ENCODE measurements at regions not wholly inside any gene's neighbourhood (a gene's known extent, or its start where the extent isn't known, plus 50 kb on each side); places are given as distances from the start of the nearest gene placed in this dataset.

GRCh38 chr1:173285048-173285447 is 77.9 kb upstream of the TNFSF4 start:
- POLR2A ChIA-PET: no interaction called here
- intact Hi-C loops (cut with micrococcal nuclease; ENCODE audit: unreplicated experiment): no loop called here
- TF ChIP-seq CTCF (IDR thresholded peaks at IDR 0.05; ENCODE audit: insufficient read depth in 1 of 2, low read depth in 1 of 2, low read length in 1 of 2, severe bottlenecking in 1 of 2, unreplicated experiment in 1 of 2): no peak

DNA sequence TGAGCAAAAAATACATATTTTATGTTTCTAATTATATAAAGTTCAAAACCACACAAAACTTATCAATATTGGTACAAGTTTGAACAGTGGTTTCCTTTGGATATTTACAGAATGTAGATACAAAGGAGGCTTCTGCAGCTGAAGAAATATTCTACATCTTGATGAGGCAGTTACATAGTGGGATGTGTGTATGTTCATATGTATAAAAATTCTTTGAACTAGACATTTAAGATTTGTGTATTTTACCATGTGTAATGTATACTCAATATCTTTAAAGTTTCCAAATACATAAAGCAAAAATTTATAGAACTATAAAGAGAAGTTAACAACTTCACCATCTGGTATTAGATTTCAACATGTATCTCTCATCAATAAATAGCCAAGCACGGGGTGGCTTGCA is 80.7 kb upstream of the TNFSF4 start:
- H3K27me3 ChIP-seq (replicated peaks; ENCODE audit: control insufficient read depth, insufficient read depth, low read length): no peaks in the 10 kb centered on the region
- H3K36me3 ChIP-seq (ENCODE audit: control insufficient read depth, insufficient read depth, low read length): no peaks in the 10 kb centered on the region
- no TSS peak for BruUV-seq (replicated peaks)
- no peaks in the 10 kb centered on the region for H3K4me1 Mint-ChIP-seq (ENCODE audit: low read depth, unreplicated experiment)
- H3K4me3 ChIP-seq (ENCODE audit: low read depth, low read length): no peak overlapping the region
- no peaks in the 10 kb centered on the region for H3K9me3 ChIP-seq
- POLR2A ChIA-PET: no interaction called here
- H3K4me1 ChIP-seq: no peaks in the 10 kb centered on the region
- intact Hi-C loops (cut with micrococcal nuclease; ENCODE audit: unreplicated experiment): no loop called here
- no peaks in the 10 kb centered on the region for H3K9me3 Mint-ChIP-seq (ENCODE audit: unreplicated experiment)
- H3K4me3 Mint-ChIP-seq (ENCODE audit: unreplicated experiment): no peak overlapping the region
- peaks cover 4% of the 10 kb centered on the region for H3K27me3 Mint-ChIP-seq (ENCODE audit: insufficient read depth, unreplicated experiment)
- H3K27ac Mint-ChIP-seq (ENCODE audit: unreplicated experiment): no peak overlapping the region
- CTCF ChIA-PET: no interaction called here
- H3K36me3 Mint-ChIP-seq (ENCODE audit: insufficient read depth, unreplicated experiment): no peaks in the 10 kb centered on the region
- no peak for TF ChIP-seq CTCF (IDR thresholded peaks at IDR 0.05; ENCODE audit: insufficient read depth in 1 of 2, low read depth in 1 of 2, low read length in 1 of 2, severe bottlenecking in 1 of 2, unreplicated experiment in 1 of 2)
- no peak for DNase-seq

More at GRCh38 chr1:173285048-173285447, 77.9 kb upstream of the TNFSF4 start:
- no peaks in the 10 kb centered on the region for H3K27me3 ChIP-seq (replicated peaks; ENCODE audit: control insufficient read depth, insufficient read depth, low read length)
- BruUV-seq (replicated peaks): no TSS peak
- no peaks in the 10 kb centered on the region for H3K4me1 ChIP-seq
- Mint-ChIP-seq H3K9me3 (ENCODE audit: unreplicated experiment) (no peaks in the 10 kb centered on the region), H3K27ac (ENCODE audit: unreplicated experiment) (no peak overlapping the region), H3K4me1 (ENCODE audit: low read depth, unreplicated experiment) (no peaks in the 10 kb centered on the region), H3K36me3 (ENCODE audit: insufficient read depth, unreplicated experiment) (no peaks in the 10 kb centered on the region), H3K27me3 (ENCODE audit: insufficient read depth, unreplicated experiment) (peaks cover 4% of the 10 kb centered on the region), H3K4me3 (ENCODE audit: unreplicated experiment) (no peak overlapping the region)
- no peak overlapping the region for H3K4me3 ChIP-seq (ENCODE audit: low read depth, low read length)
- no peaks in the 10 kb centered on the region for H3K9me3 ChIP-seq
- CTCF ChIA-PET: no interaction called here
- DNase-seq: no peak
- no peaks in the 10 kb centered on the region for H3K36me3 ChIP-seq (ENCODE audit: control insufficient read depth, insufficient read depth, low read length)

- Histone ChIP-seq H3K36me3 (ENCODE audit: control insufficient read depth, insufficient read depth, low read length) (no peaks in the 10 kb centered on the region), H3K4me3 (ENCODE audit: low read depth, low read length) (no peak overlapping the region), H3K9me3 (no peaks in the 10 kb centered on the region; the same call in 1 of the 2 replicates), H3K27me3 (replicated peaks; ENCODE audit: control insufficient read depth, insufficient read depth, low read length) (no peaks in the 10 kb centered on the region), H3K4me1 (no peaks in the 10 kb centered on the region)
- Mint-ChIP-seq H3K9me3 (ENCODE audit: unreplicated experiment) (no peaks in the 10 kb centered on the region), H3K4me1 (ENCODE audit: low read depth, unreplicated experiment) (no peaks in the 10 kb centered on the region), H3K4me3 (ENCODE audit: unreplicated experiment) (no peak overlapping the region), H3K36me3 (ENCODE audit: insufficient read depth, unreplicated experiment) (no peaks in the 10 kb centered on the region), H3K27me3 (ENCODE audit: insufficient read depth, unreplicated experiment) (peaks cover 4% of the 10 kb centered on the region), H3K27ac (ENCODE audit: unreplicated experiment) (no peak overlapping the region)
- no TSS peak for BruUV-seq (replicated peaks)
- intact Hi-C loops (cut with micrococcal nuclease; ENCODE audit: unreplicated experiment): no loop called here
- CTCF ChIA-PET: no interaction called here
- POLR2A ChIA-PET: no interaction called here
- no peak for TF ChIP-seq CTCF (IDR thresholded peaks at IDR 0.05; ENCODE audit: insufficient read depth in 1 of 2, low read depth in 1 of 2, low read length in 1 of 2, severe bottlenecking in 1 of 2, unreplicated experiment in 1 of 2)
- DNase-seq: no peak
Observed at GRCh38 chr1:173293756-173294155, 86.6 kb upstream of the TNFSF4 start.
